Lung (tissue), 11 donors: ENCODE measurements at regions not wholly inside any gene's neighbourhood (a gene's known extent, or its start where the extent isn't known, plus 50 kb on each side); places are given as distances from the start of the nearest gene placed in this dataset.

Experiments used
- ATAC-seq: fragments of 200-7000 bp; cut with Tn5 transposase; one replicate; pipeline ENCODE4 v1.9.1; 2020; ENCODE audit warnings: moderate number of reproducible peaks; ENCODE audit not compliant: insufficient read depth, low FRiP score
- DNase-seq, 3 donors: peaks; one replicate each; pipeline ENCODE4 v3.0.0-alpha.2; 2013 to 2017
- H3K27ac ChIP-seq, 2 donors: one replicate each; pipeline ENCODE4 v1.5.1; 2013; ENCODE audit warnings: mild to moderate bottlenecking in 2 of 2, moderate library complexity in 2 of 2, control low read depth in 1 of 2, inconsistent platforms in 1 of 2, low read depth in 1 of 2, low read length in 1 of 2
- H3K27me3 ChIP-seq, 3 donors: one replicate each; pipeline ENCODE4 v1.5.1; 2013; ENCODE audit warnings: low read length in 2 of 3; ENCODE audit not compliant: control insufficient read depth in 3 of 3, insufficient read depth in 3 of 3
- H3K36me3 ChIP-seq, 4 donors: one replicate each; pipeline ENCODE4 v1.5.1; 2013; ENCODE audit warnings: low read length in 4 of 4, mild to moderate bottlenecking in 1 of 4, moderate library complexity in 1 of 4; ENCODE audit not compliant: control insufficient read depth in 4 of 4, insufficient read depth in 4 of 4
- H3K4me1 ChIP-seq, 5 donors: one replicate each; pipeline ENCODE4 v1.5.1; 2013; ENCODE audit warnings: low read length in 5 of 5, mild to moderate bottlenecking in 2 of 5, moderate library complexity in 1 of 5; ENCODE audit not compliant: control insufficient read depth in 5 of 5, insufficient read depth in 5 of 5
- H3K4me3 ChIP-seq: one replicate; pipeline ENCODE4 v1.5.1; 2013; ENCODE audit warnings: mild to moderate bottlenecking, control low read depth, moderate library complexity
- H3K9ac ChIP-seq, 2 donors: one replicate each; pipeline ENCODE4 v1.5.1; 2013; ENCODE audit warnings: low read length in 2 of 2, control low read depth in 1 of 2; ENCODE audit not compliant: insufficient read depth in 1 of 2
- H3K9me3 ChIP-seq, 4 donors: one replicate each; pipeline ENCODE4 v1.5.1; 2013; ENCODE audit warnings: low read length in 3 of 4, mild to moderate bottlenecking in 1 of 4, moderate library complexity in 1 of 4; ENCODE audit not compliant: control insufficient read depth in 4 of 4, insufficient read depth in 3 of 4
- WGBS, 2 donors: extraction: QIAGEN DNeasy Blood & Tissue Kit; methylation state at CpG; one replicate each; pipeline ENCODE4 v1.1.7; 2013; 5-methylcytosine and 5-hydroxymethylcytosine counted together
- TF ChIP-seq, protein P1 (sequence below): IDR thresholded peaks from 2 replicates; pipeline ENCODE4 v1.5.1; 2012; ENCODE audit warnings: mild to moderate bottlenecking; ENCODE audit errors: control extremely low read depth, extremely low read depth
- donor health status: control.
- donor health status: control.
- donor health status: Bipolar disorder and iron deficiency.
- donor health status: healthy.
- donor health status: DM: yes; HTN: yes; CAD: no.

DNA sequence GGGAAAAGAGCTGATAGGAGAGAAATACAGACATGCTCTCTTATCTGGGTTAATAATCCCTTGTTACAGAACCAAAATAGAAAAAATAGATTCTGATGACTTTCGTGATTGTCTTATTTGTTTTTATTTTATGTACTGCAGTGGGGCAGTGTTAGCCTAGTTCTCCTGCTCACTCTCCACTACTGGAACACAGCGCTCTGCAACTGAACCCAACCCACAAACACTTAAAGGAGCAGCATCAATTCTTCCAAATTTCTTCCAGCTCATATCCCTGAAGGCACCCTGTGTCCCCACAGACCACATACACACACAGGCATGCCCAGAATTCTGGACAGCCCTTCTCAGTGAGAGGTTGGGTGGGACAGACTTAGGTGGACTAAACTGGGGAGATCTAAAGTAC, 160.6 kb downstream of the SS18 start:
- TF ChIP-seq, protein P1, sequence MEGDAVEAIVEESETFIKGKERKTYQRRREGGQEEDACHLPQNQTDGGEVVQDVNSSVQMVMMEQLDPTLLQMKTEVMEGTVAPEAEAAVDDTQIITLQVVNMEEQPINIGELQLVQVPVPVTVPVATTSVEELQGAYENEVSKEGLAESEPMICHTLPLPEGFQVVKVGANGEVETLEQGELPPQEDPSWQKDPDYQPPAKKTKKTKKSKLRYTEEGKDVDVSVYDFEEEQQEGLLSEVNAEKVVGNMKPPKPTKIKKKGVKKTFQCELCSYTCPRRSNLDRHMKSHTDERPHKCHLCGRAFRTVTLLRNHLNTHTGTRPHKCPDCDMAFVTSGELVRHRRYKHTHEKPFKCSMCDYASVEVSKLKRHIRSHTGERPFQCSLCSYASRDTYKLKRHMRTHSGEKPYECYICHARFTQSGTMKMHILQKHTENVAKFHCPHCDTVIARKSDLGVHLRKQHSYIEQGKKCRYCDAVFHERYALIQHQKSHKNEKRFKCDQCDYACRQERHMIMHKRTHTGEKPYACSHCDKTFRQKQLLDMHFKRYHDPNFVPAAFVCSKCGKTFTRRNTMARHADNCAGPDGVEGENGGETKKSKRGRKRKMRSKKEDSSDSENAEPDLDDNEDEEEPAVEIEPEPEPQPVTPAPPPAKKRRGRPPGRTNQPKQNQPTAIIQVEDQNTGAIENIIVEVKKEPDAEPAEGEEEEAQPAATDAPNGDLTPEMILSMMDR = no peak
- DNase-seq = no peak
- no peaks in the 10 kb centered on the region for H3K27me3 ChIP-seq
- H3K9me3 ChIP-seq = no peaks in the 10 kb centered on the region
- H3K27ac ChIP-seq = no peak overlapping the region
- H3K36me3 ChIP-seq = no peaks in the 10 kb centered on the region
- no peak overlapping the region for H3K4me3 ChIP-seq
- no peak for ATAC-seq
- 79 to 80% methylated on average over 2 of the region's 2 CpGs for WGBS, 2 donors
- H3K9ac ChIP-seq = no peak overlapping the region
- no peaks in the 10 kb centered on the region for H3K4me1 ChIP-seq

DNA sequence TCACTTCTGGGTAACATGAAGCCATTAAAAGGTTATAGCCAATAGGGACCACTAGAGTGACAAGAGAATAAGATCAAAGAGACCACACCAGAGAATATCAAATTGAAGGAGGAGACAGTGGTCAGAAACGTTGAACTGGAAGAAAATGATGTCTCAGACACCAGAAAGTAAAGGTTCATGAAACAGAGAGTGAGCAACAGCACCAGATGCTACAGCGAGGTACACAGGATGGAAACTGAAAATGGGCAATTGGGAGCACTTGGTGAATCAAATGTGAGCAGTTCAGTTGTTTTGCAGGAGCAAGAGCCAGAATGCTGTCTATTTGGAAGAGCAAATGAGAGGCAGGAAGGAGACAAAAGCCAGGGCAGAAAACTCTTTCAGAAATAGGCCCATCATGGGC, 162.6 kb downstream of the SS18 start:
- DNase-seq = no peak
- no peaks in the 10 kb centered on the region for H3K36me3 ChIP-seq
- WGBS, 2 donors = 68 to 78% methylated on average over 2 of the region's 2 CpGs
- no peak overlapping the region for H3K27ac ChIP-seq
- no peak overlapping the region for H3K9ac ChIP-seq
- no peak for ATAC-seq
- H3K27me3 ChIP-seq = no peaks in the 10 kb centered on the region
- H3K4me3 ChIP-seq = no peak overlapping the region
- H3K4me1 ChIP-seq = no peaks in the 10 kb centered on the region
- no peaks in the 10 kb centered on the region for H3K9me3 ChIP-seq
- TF ChIP-seq, protein P1 = no peak

DNA sequence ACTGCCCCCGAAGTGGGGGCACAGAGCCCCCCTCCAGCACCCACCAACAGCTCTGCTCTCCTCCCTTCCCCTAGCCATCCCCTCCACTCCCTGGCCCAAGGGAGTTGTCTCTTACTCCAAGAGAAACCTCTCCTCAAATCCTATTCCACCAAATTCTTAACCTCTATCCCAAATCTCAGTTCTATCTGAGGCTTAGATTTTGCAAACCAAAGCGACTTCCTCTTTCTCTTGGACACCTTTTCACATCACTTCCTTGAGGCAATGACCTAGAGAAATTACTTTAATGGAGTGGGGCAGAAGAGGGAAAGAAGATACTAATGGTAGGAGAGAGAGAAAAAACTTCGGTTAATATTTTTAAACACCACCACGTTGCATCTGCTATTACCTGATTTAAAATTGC, 167.2 kb downstream of the SS18 start:
- DNase-seq = no peak

More for the DNA sequence above, 167.2 kb downstream of the SS18 start:
- Histone ChIP-seq H3K4me3 (no peak overlapping the region), H3K4me1 (no peaks in the 10 kb centered on the region), H3K27ac (no peak overlapping the region), H3K36me3 (no peaks in the 10 kb centered on the region), H3K9me3 (no peaks in the 10 kb centered on the region), H3K27me3 (no peaks in the 10 kb centered on the region), H3K9ac (no peak overlapping the region)
- TF ChIP-seq, protein P1 = no peak
- no peak for ATAC-seq
- WGBS, 2 donors = 92 to 93% methylated on average over 4 of the region's 4 CpGs
